ENCODE measurements at regions not wholly inside any gene's neighbourhood (a gene's known extent, or its start where the extent isn't known, plus 50 kb on each side); places are given as distances from the start of the nearest gene placed in this dataset.

GRCh38 chr7:41459623-41460261 is 243.1 kb downstream of the INHBA start:
- no peak overlapping the region for H3K27ac Mint-ChIP-seq
- no peak overlapping the region for H3K4me3 ChIP-seq
- H3K9me2 ChIP-seq (ENCODE audit: insufficient read depth): peaks cover 10% of the 10 kb centered on the region
- H3K27me3 ChIP-seq (ENCODE audit: insufficient read depth): no peaks in the 10 kb centered on the region
- no peak overlapping the region for H3K4me2 ChIP-seq
- H3K27ac ChIP-seq (ENCODE audit: low read depth): no peak overlapping the region
- no peaks in the 10 kb centered on the region for H3K79me2 ChIP-seq (replicated peaks; ENCODE audit: insufficient read depth)
- no peaks in the 10 kb centered on the region for H3K36me3 Mint-ChIP-seq (ENCODE audit: low read depth)
- no peaks in the 10 kb centered on the region for H3K4me1 ChIP-seq (ENCODE audit: insufficient read depth)
- ATAC-seq (no peak), DNase-seq (ENCODE audit: low spot score) (no peak)
- peak overlapping the region; percentile 76 for H2AFZ ChIP-seq
- H3K4me1 Mint-ChIP-seq: no peaks in the 10 kb centered on the region; the same call in 2 of the 3 replicates
- no peaks in the 10 kb centered on the region for H3K36me3 ChIP-seq (ENCODE audit: insufficient read depth)
- H3F3A ChIP-seq (replicated peaks; ENCODE audit: low read depth): no peaks in the 10 kb centered on the region
- TF ChIP-seq EZH2 (IDR thresholded peaks at IDR 0.05; ENCODE audit: low read depth, unreplicated experiment) (no peak), POLR2AphosphoS5 (IDR thresholded peaks at IDR 0.05; ENCODE audit: low read depth) (no peak), NANOG (IDR thresholded peaks at IDR 0.05; ENCODE audit: borderline replicate concordance) (no peak), JUNB (IDR thresholded peaks at IDR 0.05; ENCODE audit: unreplicated experiment) (no peak)
- H3K27me3 Mint-ChIP-seq (ENCODE audit: insufficient read depth, low read depth, poor library complexity): no peaks in the 10 kb centered on the region
- no peaks in the 10 kb centered on the region for H4K20me1 ChIP-seq (replicated peaks; ENCODE audit: insufficient read depth)
- no peak overlapping the region for H3K4me3 Mint-ChIP-seq
- H3K9me3 Mint-ChIP-seq: no peaks in the 10 kb centered on the region

DNA sequence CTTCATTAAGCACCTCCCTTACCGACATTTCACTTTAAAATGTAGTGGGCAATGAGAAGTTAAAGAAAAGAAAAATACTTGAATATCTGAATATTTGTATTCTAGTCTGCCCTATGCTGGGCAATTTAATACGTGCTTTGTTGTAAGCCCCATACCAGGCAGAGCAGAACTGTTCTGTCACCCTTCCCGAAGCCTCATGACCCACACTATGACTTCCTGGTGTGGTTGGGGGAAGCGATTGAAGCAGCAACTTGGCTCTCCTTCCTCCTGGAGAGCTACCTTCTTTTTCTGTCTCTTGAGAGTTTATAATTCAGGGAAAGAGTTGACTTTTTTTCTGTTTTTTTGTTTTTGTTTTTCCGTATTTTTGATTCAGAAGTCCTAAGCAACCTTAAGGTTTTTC is 243.7 kb downstream of the INHBA start:
- no peak overlapping the region for H3K4me3 Mint-ChIP-seq
- H3K36me3 ChIP-seq (ENCODE audit: insufficient read depth): no peaks in the 10 kb centered on the region
- no peak overlapping the region for H3K4me2 ChIP-seq
- H3K27me3 ChIP-seq (ENCODE audit: insufficient read depth): no peaks in the 10 kb centered on the region
- H3K36me3 Mint-ChIP-seq (ENCODE audit: low read depth): no peaks in the 10 kb centered on the region
- H3K4me1 ChIP-seq (ENCODE audit: insufficient read depth): no peaks in the 10 kb centered on the region
- H3K9me3 Mint-ChIP-seq: no peaks in the 10 kb centered on the region
- H3K9me2 ChIP-seq (ENCODE audit: insufficient read depth): peaks cover 10% of the 10 kb centered on the region
- DNase-seq (ENCODE audit: low spot score) (no peak), ATAC-seq (no peak)
- no peak overlapping the region for H3K27ac Mint-ChIP-seq
- no peak overlapping the region for H3K4me3 ChIP-seq
- no peaks in the 10 kb centered on the region for H3K27me3 Mint-ChIP-seq (ENCODE audit: insufficient read depth, low read depth, poor library complexity)
- no peaks in the 10 kb centered on the region for H3K79me2 ChIP-seq (replicated peaks; ENCODE audit: insufficient read depth)
- peak overlapping the region; percentile 76 for H2AFZ ChIP-seq
- H3F3A ChIP-seq (replicated peaks; ENCODE audit: low read depth): no peaks in the 10 kb centered on the region
- H4K20me1 ChIP-seq (replicated peaks; ENCODE audit: insufficient read depth): no peaks in the 10 kb centered on the region
- H3K27ac ChIP-seq (ENCODE audit: low read depth): no peak overlapping the region
- H3K4me1 Mint-ChIP-seq: no peaks in the 10 kb centered on the region; the same call in 2 of the 3 replicates
- TF ChIP-seq ZNF462 (CRISPR knock-in tag; IDR thresholded peaks at IDR 0.05) (no peak), NANOG (IDR thresholded peaks at IDR 0.05; ENCODE audit: borderline replicate concordance) (no peak), ZNF331 (CRISPR knock-in tag; IDR thresholded peaks at IDR 0.05; ENCODE audit: low read depth) (no peak), EZH2phosphoT487 (IDR thresholded peaks at IDR 0.05; ENCODE audit: unreplicated experiment) (no peak), JUNB (IDR thresholded peaks at IDR 0.05; ENCODE audit: unreplicated experiment) (no peak), ZNF114 (CRISPR knock-in tag; IDR thresholded peaks at IDR 0.05) (no peak)
- TF ChIP-seq, protein P1, sequence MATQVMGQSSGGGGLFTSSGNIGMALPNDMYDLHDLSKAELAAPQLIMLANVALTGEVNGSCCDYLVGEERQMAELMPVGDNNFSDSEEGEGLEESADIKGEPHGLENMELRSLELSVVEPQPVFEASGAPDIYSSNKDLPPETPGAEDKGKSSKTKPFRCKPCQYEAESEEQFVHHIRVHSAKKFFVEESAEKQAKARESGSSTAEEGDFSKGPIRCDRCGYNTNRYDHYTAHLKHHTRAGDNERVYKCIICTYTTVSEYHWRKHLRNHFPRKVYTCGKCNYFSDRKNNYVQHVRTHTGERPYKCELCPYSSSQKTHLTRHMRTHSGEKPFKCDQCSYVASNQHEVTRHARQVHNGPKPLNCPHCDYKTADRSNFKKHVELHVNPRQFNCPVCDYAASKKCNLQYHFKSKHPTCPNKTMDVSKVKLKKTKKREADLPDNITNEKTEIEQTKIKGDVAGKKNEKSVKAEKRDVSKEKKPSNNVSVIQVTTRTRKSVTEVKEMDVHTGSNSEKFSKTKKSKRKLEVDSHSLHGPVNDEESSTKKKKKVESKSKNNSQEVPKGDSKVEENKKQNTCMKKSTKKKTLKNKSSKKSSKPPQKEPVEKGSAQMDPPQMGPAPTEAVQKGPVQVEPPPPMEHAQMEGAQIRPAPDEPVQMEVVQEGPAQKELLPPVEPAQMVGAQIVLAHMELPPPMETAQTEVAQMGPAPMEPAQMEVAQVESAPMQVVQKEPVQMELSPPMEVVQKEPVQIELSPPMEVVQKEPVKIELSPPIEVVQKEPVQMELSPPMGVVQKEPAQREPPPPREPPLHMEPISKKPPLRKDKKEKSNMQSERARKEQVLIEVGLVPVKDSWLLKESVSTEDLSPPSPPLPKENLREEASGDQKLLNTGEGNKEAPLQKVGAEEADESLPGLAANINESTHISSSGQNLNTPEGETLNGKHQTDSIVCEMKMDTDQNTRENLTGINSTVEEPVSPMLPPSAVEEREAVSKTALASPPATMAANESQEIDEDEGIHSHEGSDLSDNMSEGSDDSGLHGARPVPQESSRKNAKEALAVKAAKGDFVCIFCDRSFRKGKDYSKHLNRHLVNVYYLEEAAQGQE (IDR thresholded peaks at IDR 0.05; ENCODE audit: unreplicated experiment): no peak
- TF ChIP-seq, protein P2, sequence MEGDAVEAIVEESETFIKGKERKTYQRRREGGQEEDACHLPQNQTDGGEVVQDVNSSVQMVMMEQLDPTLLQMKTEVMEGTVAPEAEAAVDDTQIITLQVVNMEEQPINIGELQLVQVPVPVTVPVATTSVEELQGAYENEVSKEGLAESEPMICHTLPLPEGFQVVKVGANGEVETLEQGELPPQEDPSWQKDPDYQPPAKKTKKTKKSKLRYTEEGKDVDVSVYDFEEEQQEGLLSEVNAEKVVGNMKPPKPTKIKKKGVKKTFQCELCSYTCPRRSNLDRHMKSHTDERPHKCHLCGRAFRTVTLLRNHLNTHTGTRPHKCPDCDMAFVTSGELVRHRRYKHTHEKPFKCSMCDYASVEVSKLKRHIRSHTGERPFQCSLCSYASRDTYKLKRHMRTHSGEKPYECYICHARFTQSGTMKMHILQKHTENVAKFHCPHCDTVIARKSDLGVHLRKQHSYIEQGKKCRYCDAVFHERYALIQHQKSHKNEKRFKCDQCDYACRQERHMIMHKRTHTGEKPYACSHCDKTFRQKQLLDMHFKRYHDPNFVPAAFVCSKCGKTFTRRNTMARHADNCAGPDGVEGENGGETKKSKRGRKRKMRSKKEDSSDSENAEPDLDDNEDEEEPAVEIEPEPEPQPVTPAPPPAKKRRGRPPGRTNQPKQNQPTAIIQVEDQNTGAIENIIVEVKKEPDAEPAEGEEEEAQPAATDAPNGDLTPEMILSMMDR (conservative IDR thresholded peaks at IDR 0.05; ENCODE audit: low read depth in 2 of 2): no peak

Data from GM23338 (cell line).